ENCODE measurements at regions not wholly inside any gene's neighbourhood (a gene's known extent, or its start where the extent isn't known, plus 50 kb on each side); places are given as distances from the start of the nearest gene placed in this dataset.

- TF ChIP-seq CTCF (IDR thresholded peaks at IDR 0.05) (no peak), POLR2A (IDR thresholded peaks at IDR 0.05) (no peak)
Measured at GRCh38 chr18:70662588-70662987, 373.7 kb downstream of the SOCS6 start.
